HG02571 (cell line): ENCODE measurements at regions not wholly inside any gene's neighbourhood (a gene's known extent, or its start where the extent isn't known, plus 50 kb on each side); places are given as distances from the start of the nearest gene placed in this dataset.

Source experiments
- ATAC-seq: cut with Tn5 transposase; IDR thresholded peaks from one replicate; pipeline ENCODE4 v1.9.1; 2021; ENCODE audit warnings: mild to moderate bottlenecking, moderate library complexity; ENCODE audit not compliant: unreplicated experiment

- no peak for ATAC-seq
Observed at GRCh38 chr12:86349196-86349595, 93.0 kb upstream of the MGAT4C start.

- no peak for ATAC-seq
Observed at GRCh38 chr12:86333955-86334522, 77.8 kb upstream of the MGAT4C start.

- ATAC-seq: no peak
Observed at GRCh38 chr12:86331457-86331856, 75.3 kb upstream of the MGAT4C start.

- no peak for ATAC-seq
Observed at GRCh38 chr12:86331012-86331411, 74.8 kb upstream of the MGAT4C start.

GRCh38 chr12:86312232-86312631 lies 56.0 kb upstream of the MGAT4C start:
- no peak for ATAC-seq
